HG03025 (cell line): ENCODE measurements at regions not wholly inside any gene's neighbourhood (a gene's known extent, or its start where the extent isn't known, plus 50 kb on each side); places are given as distances from the start of the nearest gene placed in this dataset.
"Not testable (repeated sequence)": the region's sequence is repeated elsewhere in the genome, so short reads cannot be mapped to it uniquely, and the experiment has no call there.

Experiments
- ATAC-seq: cut with Tn5 transposase; IDR thresholded peaks from one replicate; pipeline ENCODE4 v1.9.1; 2021; ENCODE audit warnings: mild to moderate bottlenecking, moderate library complexity; ENCODE audit not compliant: unreplicated experiment, low FRiP score

DNA sequence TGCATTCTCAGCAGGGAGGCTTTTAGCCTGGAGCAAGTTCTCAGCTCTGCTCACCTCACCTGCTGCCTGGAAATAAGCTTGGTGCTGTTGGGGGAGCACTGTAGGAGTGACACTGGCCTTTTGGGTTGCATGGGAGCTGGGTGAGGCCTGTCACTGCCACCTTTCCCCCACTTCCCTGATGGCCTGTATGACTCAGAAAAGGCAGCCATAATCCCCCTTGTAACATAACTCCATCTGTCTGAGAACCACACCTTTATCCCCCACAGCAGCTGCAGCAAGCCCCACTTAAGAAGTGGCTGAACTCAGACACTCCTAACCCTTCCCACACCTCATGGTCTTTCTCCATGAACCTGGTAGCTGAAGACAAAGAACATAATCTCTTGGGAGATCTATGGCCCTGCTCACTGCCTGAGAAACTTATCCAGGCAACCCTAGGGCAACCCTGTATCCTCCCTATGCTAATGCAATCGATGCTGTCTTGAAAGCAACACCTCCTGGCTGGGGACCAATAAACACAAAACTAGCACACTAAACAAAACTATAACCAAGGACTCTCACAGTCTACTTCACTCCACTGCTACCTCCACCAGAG lies 258.9 kb upstream of the OSR1 start:
- no peak for ATAC-seq

- not testable (repeated sequence) for ATAC-seq
Measured at GRCh38 chr2:19615402-19615801, 257.0 kb upstream of the OSR1 start.

GRCh38 chr2:19614066-19614465 lies 255.6 kb upstream of the OSR1 start:
- no peak for ATAC-seq

- no peak for ATAC-seq
Measured at GRCh38 chr2:19611491-19612332, 253.3 kb upstream of the OSR1 start.

DNA sequence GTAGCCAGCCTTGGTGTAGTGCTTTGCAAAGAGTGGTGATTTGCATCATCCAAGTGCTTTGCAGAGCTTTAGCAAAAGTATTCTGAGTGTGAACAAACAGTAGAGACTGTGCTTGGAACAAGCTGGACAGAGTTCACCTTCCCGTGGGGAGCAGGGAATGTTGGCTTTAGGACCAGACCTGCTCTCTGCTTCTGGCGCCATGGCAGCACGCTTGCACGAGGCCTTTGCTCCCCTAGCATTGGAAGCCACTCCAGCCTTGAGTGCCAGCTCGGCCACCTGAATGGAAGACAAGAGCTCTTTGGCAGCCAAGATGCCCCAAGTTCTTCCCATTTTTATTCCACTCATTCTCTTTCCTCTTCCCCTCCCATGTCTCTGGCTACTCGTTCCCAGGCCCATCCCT lies 250.8 kb upstream of the OSR1 start:
- no peak for ATAC-seq

GRCh38 chr2:19607931-19608771 lies 249.7 kb upstream of the OSR1 start:
- ATAC-seq: no peak

DNA sequence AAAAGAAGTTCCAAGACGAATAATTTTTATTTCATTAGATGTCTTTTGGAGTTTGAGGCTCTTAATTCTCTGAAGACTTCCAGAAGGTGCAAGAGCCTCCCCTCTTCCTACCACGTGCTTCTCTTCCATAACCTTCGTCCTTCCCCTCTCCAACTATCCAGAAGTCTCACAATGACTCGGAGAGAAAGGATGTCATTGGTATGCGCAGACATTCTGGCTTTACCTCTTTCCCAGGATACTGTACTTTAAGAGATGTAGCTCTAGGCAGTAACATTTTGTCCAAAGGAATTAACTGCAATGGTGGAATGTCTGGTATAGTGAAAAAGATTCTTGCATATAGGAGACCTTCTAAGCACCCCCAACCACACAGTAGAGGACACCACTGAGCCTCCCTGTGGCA lies 249.0 kb upstream of the OSR1 start:
- no peak for ATAC-seq

DNA sequence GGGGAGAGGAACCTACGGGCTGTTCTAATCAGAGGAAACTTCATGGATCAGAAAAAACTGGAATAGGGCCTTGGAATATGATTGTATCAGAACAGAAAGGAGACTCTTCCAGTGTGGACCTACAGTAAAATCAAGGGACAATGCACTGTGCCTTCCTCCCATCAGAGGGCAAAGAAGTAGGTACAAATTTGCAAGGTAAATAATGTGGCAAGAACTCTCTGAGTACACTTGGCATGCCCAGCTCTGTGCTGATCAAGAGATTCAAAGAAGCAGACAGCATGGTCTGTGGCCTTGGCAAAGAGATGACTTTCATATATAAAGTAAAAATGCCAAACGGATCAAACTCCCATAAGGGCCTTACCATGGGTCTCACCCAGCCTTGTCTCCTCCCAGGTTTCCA lies 242.6 kb upstream of the OSR1 start:
- ATAC-seq: no peak

DNA sequence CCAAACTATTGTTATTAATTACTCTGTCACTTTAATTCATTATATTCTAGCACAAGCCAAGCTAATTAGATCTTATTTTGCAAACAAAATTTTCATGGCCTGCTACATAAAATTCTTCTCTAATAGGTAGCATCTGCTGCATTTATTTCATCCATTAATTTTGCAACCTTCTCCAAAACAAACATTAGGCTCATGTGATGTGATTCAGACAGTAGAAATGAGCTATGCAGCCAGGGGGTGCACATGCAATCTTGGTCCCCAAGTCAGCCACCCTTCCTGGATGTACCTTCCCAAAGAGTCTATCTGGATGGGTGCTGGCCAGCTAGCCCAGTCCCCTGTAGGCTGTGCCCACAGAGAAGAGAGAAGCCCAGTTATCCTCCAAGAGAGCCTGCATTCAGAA lies 242.1 kb upstream of the OSR1 start:
- ATAC-seq: no peak

DNA sequence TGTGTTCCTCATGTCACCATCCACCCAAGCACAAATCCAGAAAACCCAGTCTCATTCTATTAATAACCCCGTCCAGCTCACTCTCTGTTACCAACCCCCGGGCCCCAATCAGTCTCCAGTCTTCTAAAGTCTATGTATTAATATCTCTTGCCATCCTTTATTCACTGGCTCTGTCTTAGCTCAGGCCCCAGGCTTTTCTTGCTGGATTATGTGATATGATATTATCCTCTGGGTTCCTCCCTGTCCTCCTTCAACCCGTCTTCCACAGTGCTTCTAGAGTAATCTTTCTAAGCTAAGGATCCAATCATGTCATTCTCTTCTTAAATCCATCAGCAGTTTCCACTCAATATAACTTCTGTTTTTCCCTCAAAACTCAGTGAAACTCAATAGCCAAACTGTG lies 240.5 kb upstream of the OSR1 start:
- no peak for ATAC-seq

DNA sequence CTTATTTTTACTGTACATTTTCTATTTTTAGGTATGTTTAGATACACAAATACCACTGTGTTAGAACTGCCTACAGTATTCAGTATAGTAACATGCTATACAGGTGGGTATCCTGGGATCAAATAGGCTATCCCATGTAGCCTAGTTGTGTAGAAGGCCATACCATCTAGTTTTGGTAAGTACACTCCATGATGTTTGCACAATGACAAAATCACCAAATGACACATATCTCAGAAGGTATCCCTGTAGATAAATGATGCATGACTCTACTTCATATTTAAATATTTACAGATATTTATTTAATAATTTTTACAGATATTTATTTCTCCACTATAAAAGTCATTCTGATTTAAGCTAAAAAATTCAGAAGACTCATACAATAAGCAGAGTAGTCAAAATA lies 233.8 kb upstream of the OSR1 start:
- no peak for ATAC-seq

GRCh38 chr2:19589791-19590190 lies 231.4 kb upstream of the OSR1 start:
- ATAC-seq: no peak

- no peak for ATAC-seq
Measured at GRCh38 chr2:19580830-19581229, 222.4 kb upstream of the OSR1 start.

DNA sequence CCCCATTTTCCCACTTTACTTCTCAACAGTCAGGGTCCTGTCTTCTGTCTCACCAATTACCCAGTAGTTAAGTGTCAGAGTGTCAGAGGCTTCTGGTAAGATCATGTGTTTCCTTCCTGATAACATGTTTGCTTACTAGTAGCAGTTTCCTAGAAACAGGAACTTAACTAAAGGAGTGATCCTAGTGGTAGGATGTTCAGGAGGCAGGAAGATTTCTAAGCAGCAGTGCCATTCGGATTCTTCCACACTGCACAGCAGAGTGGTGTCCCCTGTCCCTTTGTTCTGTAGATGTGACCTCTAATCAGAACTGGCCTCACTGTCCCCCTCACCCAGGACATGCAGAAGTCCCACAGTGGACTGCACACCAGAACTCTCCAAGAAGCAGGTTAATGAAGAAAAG lies 221.8 kb upstream of the OSR1 start:
- ATAC-seq: no peak

DNA sequence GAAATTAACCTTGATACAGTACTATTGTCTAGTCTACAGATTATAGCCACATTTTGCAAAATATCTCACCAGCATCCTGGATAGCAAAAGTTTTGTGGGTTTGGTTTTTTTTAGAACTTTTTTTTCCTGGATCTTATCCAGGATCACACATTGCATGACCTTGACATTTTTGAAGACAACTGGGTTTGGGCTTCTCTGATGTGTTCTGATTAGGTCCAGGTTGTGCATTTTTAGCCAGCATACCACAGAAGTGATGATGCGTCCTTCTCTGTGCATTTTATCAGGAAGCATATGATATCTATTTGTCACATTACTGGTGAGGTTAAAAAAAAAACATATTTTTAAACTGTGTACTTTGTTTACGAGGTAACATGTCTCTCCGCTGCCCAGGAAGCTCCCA lies 221.0 kb upstream of the OSR1 start:
- ATAC-seq: no peak

- ATAC-seq: no peak
Measured at GRCh38 chr2:19577723-19578122, 219.3 kb upstream of the OSR1 start.

DNA sequence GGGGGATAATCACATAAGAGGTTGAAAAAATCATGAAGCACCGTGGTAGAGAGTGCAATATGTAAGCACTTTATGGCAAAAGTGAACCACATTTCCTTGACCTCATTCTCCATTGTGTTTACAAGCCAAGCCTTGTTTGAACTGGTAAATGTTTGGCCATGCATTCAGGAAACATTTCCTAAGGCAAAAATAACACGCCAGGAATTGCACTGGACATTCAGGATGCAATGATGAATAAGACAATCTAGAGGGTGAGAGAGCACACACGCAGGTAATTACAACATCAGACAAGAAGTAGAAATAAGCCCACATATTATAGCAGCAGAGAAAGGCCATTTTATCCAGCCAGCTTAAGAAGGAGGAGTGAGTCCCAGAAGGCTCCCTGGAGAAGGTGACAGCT lies 218.0 kb upstream of the OSR1 start:
- no peak for ATAC-seq

GRCh38 chr2:19575641-19576040 lies 217.2 kb upstream of the OSR1 start:
- ATAC-seq: no peak

- ATAC-seq: no peak
Measured at GRCh38 chr2:19574778-19575260, 216.4 kb upstream of the OSR1 start.

- ATAC-seq: no peak
Measured at GRCh38 chr2:19573784-19574183, 215.4 kb upstream of the OSR1 start.

- no peak for ATAC-seq
Measured at GRCh38 chr2:19571773-19572172, 213.3 kb upstream of the OSR1 start.
